ENCODE measurements at regions not wholly inside any gene's neighbourhood (a gene's known extent, or its start where the extent isn't known, plus 50 kb on each side); places are given as distances from the start of the nearest gene placed in this dataset.
"Not testable (repeated sequence)": the region's sequence is repeated elsewhere in the genome, so short reads cannot be mapped to it uniquely, and the experiment has no call there.

GRCh38 chr5:4570047-4570995, 569.8 kb upstream of the ADAMTS16 start:
- no peak for DNase-seq (ENCODE audit: low read depth)

- no peak for DNase-seq (ENCODE audit: low read depth)
Observed at GRCh38 chr5:4571248-4571948, 568.7 kb upstream of the ADAMTS16 start.

- no peak for DNase-seq (ENCODE audit: low read depth)
Observed at GRCh38 chr5:4572311-4573100, 567.6 kb upstream of the ADAMTS16 start.

- DNase-seq (ENCODE audit: low read depth) = no peak
Observed at GRCh38 chr5:4575608-4576007, 564.5 kb upstream of the ADAMTS16 start.

GRCh38 chr5:4576161-4576748, 563.9 kb upstream of the ADAMTS16 start:
- no peak for DNase-seq (ENCODE audit: low read depth)

- no peak for DNase-seq (ENCODE audit: low read depth)
Observed at GRCh38 chr5:4576908-4577307, 563.2 kb upstream of the ADAMTS16 start.

GRCh38 chr5:4579679-4580078, 560.5 kb upstream of the ADAMTS16 start:
- DNase-seq (ENCODE audit: low read depth) = no peak

GRCh38 chr5:4580772-4581171, 559.4 kb upstream of the ADAMTS16 start:
- DNase-seq (ENCODE audit: low read depth) = no peak

GRCh38 chr5:4581289-4581688, 558.8 kb upstream of the ADAMTS16 start:
- no peak for DNase-seq (ENCODE audit: low read depth)

GRCh38 chr5:4584982-4585381, 555.1 kb upstream of the ADAMTS16 start:
- DNase-seq (ENCODE audit: low read depth) = no peak

- no peak for DNase-seq (ENCODE audit: low read depth)
Observed at GRCh38 chr5:4613440-4613839, 526.7 kb upstream of the ADAMTS16 start.

GRCh38 chr5:4614088-4614487, 526.0 kb upstream of the ADAMTS16 start:
- no peak for DNase-seq (ENCODE audit: low read depth)

- DNase-seq (ENCODE audit: low read depth) = not testable (repeated sequence)
Observed at GRCh38 chr5:4615369-4615768, 524.8 kb upstream of the ADAMTS16 start.

GRCh38 chr5:4625206-4625896, 514.8 kb upstream of the ADAMTS16 start:
- no peak for DNase-seq (ENCODE audit: low read depth)

- no peak for DNase-seq (ENCODE audit: low read depth)
Observed at GRCh38 chr5:4627131-4627530, 513.0 kb upstream of the ADAMTS16 start.

GRCh38 chr5:4627929-4628328, 512.2 kb upstream of the ADAMTS16 start:
- DNase-seq (ENCODE audit: low read depth) = no peak

- DNase-seq (ENCODE audit: low read depth) = no peak
Observed at GRCh38 chr5:4628645-4629385, 511.3 kb upstream of the ADAMTS16 start.

GRCh38 chr5:4630031-4630430, 510.1 kb upstream of the ADAMTS16 start:
- no peak for DNase-seq (ENCODE audit: low read depth)

GRCh38 chr5:4634342-4634741, 505.8 kb upstream of the ADAMTS16 start:
- DNase-seq (ENCODE audit: low read depth) = no peak

- no peak for DNase-seq (ENCODE audit: low read depth)
Observed at GRCh38 chr5:4636378-4636777, 503.8 kb upstream of the ADAMTS16 start.

GRCh38 chr5:4639946-4640345, 500.2 kb upstream of the ADAMTS16 start:
- no peak for DNase-seq (ENCODE audit: low read depth)
